ENCODE measurements at regions not wholly inside any gene's neighbourhood (a gene's known extent, or its start where the extent isn't known, plus 50 kb on each side); places are given as distances from the start of the nearest gene placed in this dataset.

- no peak for FAIRE-seq
- no peak for DNase-seq (ENCODE audit: low spot score in 2 of 2)
Measured at GRCh38 chr4:58564695-58565475, 1454.7 kb upstream of the IGFBP7 start.

- DNase-seq (ENCODE audit: low spot score in 2 of 2) = no peak
- FAIRE-seq = no peak
Measured at GRCh38 chr4:58561170-58561569, 1451.0 kb upstream of the IGFBP7 start.

GRCh38 chr4:58560736-58561135 is 1450.6 kb upstream of the IGFBP7 start:
- FAIRE-seq (no peak), DNase-seq (ENCODE audit: low spot score in 2 of 2) (no peak)

- no peak for FAIRE-seq
- DNase-seq (ENCODE audit: low spot score in 2 of 2) = no peak
Measured at GRCh38 chr4:58553679-58554078, 1443.5 kb upstream of the IGFBP7 start.

GRCh38 chr4:58553031-58553430 is 1442.8 kb upstream of the IGFBP7 start:
- DNase-seq (ENCODE audit: low spot score in 2 of 2) (no peak), FAIRE-seq (no peak)

GRCh38 chr4:58551676-58552075 is 1441.5 kb upstream of the IGFBP7 start:
- FAIRE-seq = no peak
- no peak for DNase-seq (ENCODE audit: low spot score in 2 of 2)

- no peak for FAIRE-seq
Measured at GRCh38 chr4:58543465-58543864, 1433.3 kb upstream of the IGFBP7 start.

GRCh38 chr4:58541926-58542325 is 1431.7 kb upstream of the IGFBP7 start:
- no peak for FAIRE-seq
- no peak for DNase-seq (ENCODE audit: low spot score in 2 of 2)

More at GRCh38 chr4:58543465-58543864, 1433.3 kb upstream of the IGFBP7 start:
- no peak for DNase-seq (ENCODE audit: low spot score in 2 of 2)

- FAIRE-seq (no peak), DNase-seq (ENCODE audit: low spot score in 2 of 2) (no peak)
Measured at GRCh38 chr4:58522765-58523382, 1412.7 kb upstream of the IGFBP7 start.

GRCh38 chr4:58515226-58515625 is 1405.0 kb upstream of the IGFBP7 start:
- no peak for FAIRE-seq
- no peak for DNase-seq (ENCODE audit: low spot score in 2 of 2)

GRCh38 chr4:58514299-58514698 is 1404.1 kb upstream of the IGFBP7 start:
- FAIRE-seq (no peak), DNase-seq (ENCODE audit: low spot score in 2 of 2) (no peak)

GRCh38 chr4:58510652-58511051 is 1400.5 kb upstream of the IGFBP7 start:
- FAIRE-seq = no peak

GRCh38 chr4:58507079-58507478 is 1396.9 kb upstream of the IGFBP7 start:
- FAIRE-seq (no peak), DNase-seq (ENCODE audit: low spot score in 2 of 2) (no peak)

More at GRCh38 chr4:58510652-58511051, 1400.5 kb upstream of the IGFBP7 start:
- DNase-seq (ENCODE audit: low spot score in 2 of 2) = no peak

GRCh38 chr4:58502839-58503238 is 1392.7 kb upstream of the IGFBP7 start:
- FAIRE-seq = no peak
- DNase-seq (ENCODE audit: low spot score in 2 of 2) = no peak

- FAIRE-seq (no peak), DNase-seq (ENCODE audit: low spot score in 2 of 2) (no peak)
Measured at GRCh38 chr4:58499182-58499581, 1389.0 kb upstream of the IGFBP7 start.

GRCh38 chr4:58491620-58492019 is 1381.4 kb upstream of the IGFBP7 start:
- FAIRE-seq (no peak), DNase-seq (ENCODE audit: low spot score in 2 of 2) (no peak)

- no peak for FAIRE-seq
Measured at GRCh38 chr4:58477950-58478349, 1367.8 kb upstream of the IGFBP7 start.

GRCh38 chr4:58477513-58477912 is 1367.3 kb upstream of the IGFBP7 start:
- DNase-seq (ENCODE audit: low spot score in 2 of 2) (no peak), FAIRE-seq (no peak)

More at GRCh38 chr4:58477950-58478349, 1367.8 kb upstream of the IGFBP7 start:
- DNase-seq (ENCODE audit: low spot score in 2 of 2) = no peak

GRCh38 chr4:58475097-58475496 is 1364.9 kb upstream of the IGFBP7 start:
- DNase-seq (ENCODE audit: low spot score in 2 of 2) (no peak), FAIRE-seq (no peak)

GRCh38 chr4:58465031-58465430 is 1354.8 kb upstream of the IGFBP7 start:
- FAIRE-seq (no peak), DNase-seq (ENCODE audit: low spot score in 2 of 2) (no peak)

GRCh38 chr4:58456727-58457384 is 1346.7 kb upstream of the IGFBP7 start:
- FAIRE-seq = no peak
- DNase-seq (ENCODE audit: low spot score in 2 of 2) = no peak

GRCh38 chr4:58453956-58454355 is 1343.8 kb upstream of the IGFBP7 start:
- DNase-seq (ENCODE audit: low spot score in 2 of 2) = no peak
- FAIRE-seq = no peak

Data from frontal cortex (tissue), 3 donors.